Neural crest cell (in vitro differentiated cells): ENCODE measurements at regions not wholly inside any gene's neighbourhood (a gene's known extent, or its start where the extent isn't known, plus 50 kb on each side); places are given as distances from the start of the nearest gene placed in this dataset.

Source experiments
- DNase-seq: peaks from one replicate; pipeline ENCODE4 v3.0.0; 2021; ENCODE audit warnings: low read depth, mixed read lengths, low spot score
- H3K27ac Mint-ChIP-seq: one replicate; pipeline ENCODE4 v1.8.0; 2021; ENCODE audit warnings: mild to moderate bottlenecking, mixed read lengths; ENCODE audit not compliant: unreplicated experiment
- H3K27me3 Mint-ChIP-seq: 2 replicates; pipeline ENCODE4 v1.8.0; 2021; ENCODE audit warnings: low read depth, mild to moderate bottlenecking, mixed read lengths
- H3K36me3 Mint-ChIP-seq: 2 replicates; pipeline ENCODE4 v1.8.0; 2021; ENCODE audit warnings: low read depth, mild to moderate bottlenecking, mixed read lengths
- H3K4me1 Mint-ChIP-seq: 2 replicates; pipeline ENCODE4 v1.8.0; 2021; ENCODE audit warnings: mixed read lengths
- H3K4me3 Mint-ChIP-seq: one replicate; pipeline ENCODE4 v1.8.0; 2021; ENCODE audit warnings: mild to moderate bottlenecking, mixed read lengths
- H3K9me3 Mint-ChIP-seq: 2 replicates; pipeline ENCODE4 v1.8.0; 2021; ENCODE audit warnings: mixed read lengths
- CTCF ChIP-seq: fragments of 200-600 bp; sonication (generic); conservative IDR thresholded peaks from 2 replicates; pipeline ENCODE4 v1.5.0; 2021; ENCODE audit warnings: antibody characterized with exemption, mild to moderate bottlenecking

GRCh38 chr5:104353371-104353770 lies 790.8 kb upstream of the NUDT12 start:
- DNase-seq = no peak
- peaks cover 6% of the 10 kb centered on the region for H3K36me3 Mint-ChIP-seq
- no peaks in the 10 kb centered on the region for H3K27me3 Mint-ChIP-seq
- TF ChIP-seq CTCF = no peak
- H3K4me1 Mint-ChIP-seq = peaks cover 23% of the 10 kb centered on the region
- H3K9me3 Mint-ChIP-seq = peaks cover 8% of the 10 kb centered on the region
- no peak overlapping the region for H3K4me3 Mint-ChIP-seq
- H3K27ac Mint-ChIP-seq = no peak overlapping the region

GRCh38 chr5:104352954-104353353 lies 790.4 kb upstream of the NUDT12 start:
- TF ChIP-seq CTCF = no peak
- no peak overlapping the region for H3K4me3 Mint-ChIP-seq
- no peak overlapping the region for H3K27ac Mint-ChIP-seq
- DNase-seq = no peak
- peaks cover 23% of the 10 kb centered on the region for H3K4me1 Mint-ChIP-seq
- H3K9me3 Mint-ChIP-seq = peaks cover 8% of the 10 kb centered on the region
- H3K36me3 Mint-ChIP-seq = peaks cover 6% of the 10 kb centered on the region
- H3K27me3 Mint-ChIP-seq = no peaks in the 10 kb centered on the region

- H3K27me3 Mint-ChIP-seq = no peaks in the 10 kb centered on the region
- no peak overlapping the region for H3K4me3 Mint-ChIP-seq
- no peak overlapping the region for H3K27ac Mint-ChIP-seq
- no peak for DNase-seq
- peaks cover 14% of the 10 kb centered on the region for H3K4me1 Mint-ChIP-seq
- peak; percentile 65 for TF ChIP-seq CTCF
- H3K9me3 Mint-ChIP-seq = peaks cover 8% of the 10 kb centered on the region
- H3K36me3 Mint-ChIP-seq = peaks cover 3% of the 10 kb centered on the region
Measured at GRCh38 chr5:104347119-104347708, 784.6 kb upstream of the NUDT12 start.

- H3K36me3 Mint-ChIP-seq = peaks cover 3% of the 10 kb centered on the region
- peak overlapping the region; percentile 52 for H3K27ac Mint-ChIP-seq
- no peak for TF ChIP-seq CTCF
- peaks cover 8% of the 10 kb centered on the region for H3K9me3 Mint-ChIP-seq
- no peak overlapping the region for H3K4me3 Mint-ChIP-seq
- no peaks in the 10 kb centered on the region for H3K27me3 Mint-ChIP-seq
- DNase-seq = no peak
- H3K4me1 Mint-ChIP-seq = peaks cover 14% of the 10 kb centered on the region
Measured at GRCh38 chr5:104345222-104346016, 782.8 kb upstream of the NUDT12 start.

- no peak for TF ChIP-seq CTCF
- DNase-seq = no peak
- H3K9me3 Mint-ChIP-seq = peaks cover 4% of the 10 kb centered on the region
- no peaks in the 10 kb centered on the region for H3K27me3 Mint-ChIP-seq
- peaks cover 18% of the 10 kb centered on the region for H3K4me1 Mint-ChIP-seq
- H3K27ac Mint-ChIP-seq = peak overlapping the region; percentile 52
- no peak overlapping the region for H3K4me3 Mint-ChIP-seq
- peaks cover 3% of the 10 kb centered on the region for H3K36me3 Mint-ChIP-seq
Measured at GRCh38 chr5:104344809-104345208, 782.2 kb upstream of the NUDT12 start.
